OCI-LY3 (cell line): ENCODE measurements at regions not wholly inside any gene's neighbourhood (a gene's known extent, or its start where the extent isn't known, plus 50 kb on each side); places are given as distances from the start of the nearest gene placed in this dataset.

Experiments
- EZH2phosphoT487 ChIP-seq: fragments of 200-600 bp; shearing (Covaris generic); IDR thresholded peaks from 2 replicates; pipeline ENCODE4 v1.6.1; 2018; ENCODE audit warnings: antibody characterized with exemption, mixed run types, low read depth
- TF ChIP-seq, protein P1 (sequence below): fragments of 200-600, 300-600 bp; sonication (generic); IDR thresholded peaks from 2 replicates; pipeline ENCODE4 v1.5.1; 2014; ENCODE audit warnings: antibody characterized with exemption, low read length, low read depth

GRCh38 chr4:60296386-60296785 lies 903.7 kb upstream of the ADGRL3 start:
- TF ChIP-seq, protein P1, sequence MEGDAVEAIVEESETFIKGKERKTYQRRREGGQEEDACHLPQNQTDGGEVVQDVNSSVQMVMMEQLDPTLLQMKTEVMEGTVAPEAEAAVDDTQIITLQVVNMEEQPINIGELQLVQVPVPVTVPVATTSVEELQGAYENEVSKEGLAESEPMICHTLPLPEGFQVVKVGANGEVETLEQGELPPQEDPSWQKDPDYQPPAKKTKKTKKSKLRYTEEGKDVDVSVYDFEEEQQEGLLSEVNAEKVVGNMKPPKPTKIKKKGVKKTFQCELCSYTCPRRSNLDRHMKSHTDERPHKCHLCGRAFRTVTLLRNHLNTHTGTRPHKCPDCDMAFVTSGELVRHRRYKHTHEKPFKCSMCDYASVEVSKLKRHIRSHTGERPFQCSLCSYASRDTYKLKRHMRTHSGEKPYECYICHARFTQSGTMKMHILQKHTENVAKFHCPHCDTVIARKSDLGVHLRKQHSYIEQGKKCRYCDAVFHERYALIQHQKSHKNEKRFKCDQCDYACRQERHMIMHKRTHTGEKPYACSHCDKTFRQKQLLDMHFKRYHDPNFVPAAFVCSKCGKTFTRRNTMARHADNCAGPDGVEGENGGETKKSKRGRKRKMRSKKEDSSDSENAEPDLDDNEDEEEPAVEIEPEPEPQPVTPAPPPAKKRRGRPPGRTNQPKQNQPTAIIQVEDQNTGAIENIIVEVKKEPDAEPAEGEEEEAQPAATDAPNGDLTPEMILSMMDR = no peak
- no peak for TF ChIP-seq EZH2phosphoT487
